ENCODE measurements at regions not wholly inside any gene's neighbourhood (a gene's known extent, or its start where the extent isn't known, plus 50 kb on each side); places are given as distances from the start of the nearest gene placed in this dataset.

- in situ Hi-C loops (cut with MboI; ENCODE audit: low pct_ligation_motif_present in 1 of 4, low pct_unique_long_range_greater_than_20kb in 1 of 4, low sequenced_read_pairs in 3 of 4) (no loop called here), intact Hi-C loops (cut with DNase I; ENCODE audit: low total_unique reads) (no loop called here)
- TF ChIP-seq EP300 (IDR thresholded peaks at IDR 0.05; ENCODE audit: low read depth) (no peak), POLR2A (IDR thresholded peaks at IDR 0.05) (no peak)
- H3K4me1 ChIP-seq = peaks cover 0 to 10% (median 3%) of the 10 kb centered on the region in 4 donors
- H3K9me3 ChIP-seq = no peaks in the 10 kb centered on the region
- no peak for DNase-seq
- WGBS, 2 donors (ENCODE audit: low coverage in 1 of 2) = 50 to 51% methylated on average over 3 of the region's 3 CpGs
- no peak overlapping the region for H3K4me3 ChIP-seq
- no peaks in the 10 kb centered on the region for H3K27me3 ChIP-seq
- no peak overlapping the region for H3K27ac ChIP-seq
- H3K36me3 ChIP-seq = no peaks in the 10 kb centered on the region
Measured at GRCh38 chr7:142586611-142587010, 162.7 kb upstream of the PRSS1 start.

DNA sequence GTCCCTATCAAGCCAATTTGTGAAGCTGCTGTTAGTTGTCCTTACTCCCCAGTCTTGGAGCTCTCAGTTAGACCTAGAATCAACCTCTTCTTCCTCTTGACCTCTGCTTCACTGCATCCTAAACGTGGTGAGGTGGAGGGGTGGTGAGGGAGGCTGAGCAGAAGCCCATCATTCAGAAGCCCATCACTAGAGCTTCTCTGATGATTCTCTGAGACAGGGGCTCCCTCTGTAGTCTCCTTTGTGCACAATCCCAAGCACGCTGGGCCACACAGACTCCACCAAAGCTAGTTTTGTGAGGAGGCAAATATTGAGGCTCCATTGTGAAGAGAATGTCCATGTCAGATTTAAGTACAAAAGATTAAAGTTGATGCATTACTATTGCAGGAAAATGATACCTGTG, 163.8 kb upstream of the PRSS1 start:
- intact Hi-C loops (cut with DNase I; ENCODE audit: low total_unique reads) (no loop called here), in situ Hi-C loops (cut with MboI; ENCODE audit: low pct_ligation_motif_present in 1 of 4, low pct_unique_long_range_greater_than_20kb in 1 of 4, low sequenced_read_pairs in 3 of 4) (no loop called here)
- H3K27ac ChIP-seq = no peak overlapping the region
- peaks cover 0 to 10% (median 3%) of the 10 kb centered on the region in 4 donors for H3K4me1 ChIP-seq
- no peaks in the 10 kb centered on the region for H3K27me3 ChIP-seq
- H3K4me3 ChIP-seq = no peak overlapping the region
- TF ChIP-seq CTCF (IDR thresholded peaks at IDR 0.05) (no peak), POLR2A (IDR thresholded peaks at IDR 0.05) (no peak), POLR2AphosphoS5 (IDR thresholded peaks at IDR 0.05) (no peak), EP300 (IDR thresholded peaks at IDR 0.05; ENCODE audit: low read depth) (no peak)
- DNase-seq = no peak
- no peaks in the 10 kb centered on the region for H3K36me3 ChIP-seq
- H3K9me3 ChIP-seq = no peaks in the 10 kb centered on the region
- 52% methylated on average over 2 of the region's 2 CpGs; no CpG with 5 or more reads in 1 of the 2 donors for WGBS, 2 donors (ENCODE audit: low coverage in 1 of 2)

DNA sequence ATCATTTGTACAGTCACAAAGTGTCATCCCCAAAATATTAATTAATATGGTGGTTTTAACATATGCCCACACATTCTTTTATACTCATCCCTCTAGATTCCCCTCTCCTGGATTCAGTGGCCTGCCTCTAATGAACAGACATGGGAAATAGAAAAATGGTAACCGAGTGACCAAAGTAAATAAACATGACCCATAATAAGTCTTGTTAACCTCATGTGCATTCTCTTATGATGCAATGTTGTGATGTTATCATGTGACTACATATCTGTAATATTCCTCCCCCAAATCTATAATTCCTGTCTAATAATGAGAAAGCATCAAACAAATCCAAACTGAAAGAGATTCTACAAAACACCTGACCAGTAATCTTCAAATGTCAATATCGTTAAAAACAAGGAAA, 164.5 kb upstream of the PRSS1 start:
- 77 to 79% methylated on average over 2 of the region's 2 CpGs for WGBS, 2 donors (ENCODE audit: low coverage in 1 of 2)
- H3K4me3 ChIP-seq = no peak overlapping the region
- H3K27ac ChIP-seq = no peak overlapping the region
- in situ Hi-C loops (cut with MboI; ENCODE audit: low pct_ligation_motif_present in 1 of 4, low pct_unique_long_range_greater_than_20kb in 1 of 4, low sequenced_read_pairs in 3 of 4) = no loop called here
- no peaks in the 10 kb centered on the region for H3K36me3 ChIP-seq
- no peaks in the 10 kb centered on the region for H3K9me3 ChIP-seq
- no peak for TF ChIP-seq EP300 (IDR thresholded peaks at IDR 0.05; ENCODE audit: low read depth)
- no peak for TF ChIP-seq CTCF (IDR thresholded peaks at IDR 0.05)
- no peak for TF ChIP-seq POLR2AphosphoS5 (IDR thresholded peaks at IDR 0.05)
- TF ChIP-seq POLR2A (IDR thresholded peaks at IDR 0.05) = no peak
- DNase-seq = no peak
- intact Hi-C loops (cut with DNase I; ENCODE audit: low total_unique reads) = no loop called here
- peaks cover 0 to 10% (median 3%) of the 10 kb centered on the region in 4 donors for H3K4me1 ChIP-seq
- H3K27me3 ChIP-seq = no peaks in the 10 kb centered on the region

GRCh38 chr7:142583446-142583845, 165.8 kb upstream of the PRSS1 start:
- Histone ChIP-seq H3K36me3 (no peaks in the 10 kb centered on the region), H3K9me3 (no peaks in the 10 kb centered on the region), H3K27me3 (no peaks in the 10 kb centered on the region), H3K27ac (no peak overlapping the region), H3K4me3 (no peak overlapping the region), H3K4me1 (peaks cover 0 to 10% (median 3%) of the 10 kb centered on the region in 4 donors)
- DNase-seq = no peak
- in situ Hi-C loops (cut with MboI; ENCODE audit: low pct_ligation_motif_present in 1 of 4, low pct_unique_long_range_greater_than_20kb in 1 of 4, low sequenced_read_pairs in 3 of 4) = no loop called here
- intact Hi-C loops (cut with DNase I; ENCODE audit: low total_unique reads) = no loop called here
- 49 to 71% methylated on average over 1 to 2 of the region's 2 CpGs for WGBS, 2 donors (ENCODE audit: low coverage in 1 of 2)
- no peak for TF ChIP-seq POLR2AphosphoS5 (IDR thresholded peaks at IDR 0.05)
- no peak for TF ChIP-seq EP300 (IDR thresholded peaks at IDR 0.05; ENCODE audit: low read depth)
- TF ChIP-seq CTCF (IDR thresholded peaks at IDR 0.05) = no peak
- TF ChIP-seq POLR2A (IDR thresholded peaks at IDR 0.05) = no peak

GRCh38 chr7:142582351-142582750, 166.9 kb upstream of the PRSS1 start:
- no peaks in the 10 kb centered on the region for H3K27me3 ChIP-seq
- no peak overlapping the region for H3K27ac ChIP-seq
- DNase-seq = no peak
- WGBS, 2 donors (ENCODE audit: low coverage in 1 of 2) = 97% methylated on average over 3 of the region's 3 CpGs
- no peak overlapping the region for H3K4me3 ChIP-seq
- H3K36me3 ChIP-seq = no peaks in the 10 kb centered on the region
- peaks cover 0 to 10% (median 3%) of the 10 kb centered on the region in 4 donors for H3K4me1 ChIP-seq
- in situ Hi-C loops (cut with MboI; ENCODE audit: low pct_ligation_motif_present in 1 of 4, low pct_unique_long_range_greater_than_20kb in 1 of 4, low sequenced_read_pairs in 3 of 4) = no loop called here
- intact Hi-C loops (cut with DNase I; ENCODE audit: low total_unique reads) = no loop called here
- TF ChIP-seq CTCF (IDR thresholded peaks at IDR 0.05) (no peak), EP300 (IDR thresholded peaks at IDR 0.05; ENCODE audit: low read depth) (no peak), POLR2A (IDR thresholded peaks at IDR 0.05) (no peak), POLR2AphosphoS5 (IDR thresholded peaks at IDR 0.05) (no peak)
- H3K9me3 ChIP-seq = no peaks in the 10 kb centered on the region
